ENCODE measurements at regions not wholly inside any gene's neighbourhood (a gene's known extent, or its start where the extent isn't known, plus 50 kb on each side); places are given as distances from the start of the nearest gene placed in this dataset.

GRCh38 chr3:88671573-88671972, 435.8 kb upstream of the EPHA3 start:
- TF ChIP-seq, protein P1, sequence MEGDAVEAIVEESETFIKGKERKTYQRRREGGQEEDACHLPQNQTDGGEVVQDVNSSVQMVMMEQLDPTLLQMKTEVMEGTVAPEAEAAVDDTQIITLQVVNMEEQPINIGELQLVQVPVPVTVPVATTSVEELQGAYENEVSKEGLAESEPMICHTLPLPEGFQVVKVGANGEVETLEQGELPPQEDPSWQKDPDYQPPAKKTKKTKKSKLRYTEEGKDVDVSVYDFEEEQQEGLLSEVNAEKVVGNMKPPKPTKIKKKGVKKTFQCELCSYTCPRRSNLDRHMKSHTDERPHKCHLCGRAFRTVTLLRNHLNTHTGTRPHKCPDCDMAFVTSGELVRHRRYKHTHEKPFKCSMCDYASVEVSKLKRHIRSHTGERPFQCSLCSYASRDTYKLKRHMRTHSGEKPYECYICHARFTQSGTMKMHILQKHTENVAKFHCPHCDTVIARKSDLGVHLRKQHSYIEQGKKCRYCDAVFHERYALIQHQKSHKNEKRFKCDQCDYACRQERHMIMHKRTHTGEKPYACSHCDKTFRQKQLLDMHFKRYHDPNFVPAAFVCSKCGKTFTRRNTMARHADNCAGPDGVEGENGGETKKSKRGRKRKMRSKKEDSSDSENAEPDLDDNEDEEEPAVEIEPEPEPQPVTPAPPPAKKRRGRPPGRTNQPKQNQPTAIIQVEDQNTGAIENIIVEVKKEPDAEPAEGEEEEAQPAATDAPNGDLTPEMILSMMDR (conservative IDR thresholded peaks at IDR 0.05 in 1 of 2, IDR thresholded peaks at IDR 0.05 in 1 of 2; ENCODE audit: extremely low read depth in 1 of 2, insufficient read depth in 1 of 2, low read depth in 1 of 2, low read length in 2 of 2): no peak
- TF ChIP-seq EZH2 (IDR thresholded peaks at IDR 0.05; ENCODE audit: borderline replicate concordance, low read length): no peak

Data from mammary epithelial cell (primary cell).